Chondrocyte (in vitro differentiated cells): ENCODE measurements at regions not wholly inside any gene's neighbourhood (a gene's known extent, or its start where the extent isn't known, plus 50 kb on each side); places are given as distances from the start of the nearest gene placed in this dataset.

ENCODE experiments used
- DNase-seq: peaks from one replicate; pipeline ENCODE4 v3.0.0; 2021; ENCODE audit warnings: mixed read lengths, low spot score
- H3K27ac Mint-ChIP-seq: one replicate; pipeline ENCODE4 v1.8.0; 2021; ENCODE audit warnings: mild to moderate bottlenecking, moderate library complexity, mixed read lengths; ENCODE audit not compliant: unreplicated experiment
- H3K27me3 Mint-ChIP-seq: 2 replicates; pipeline ENCODE4 v1.8.0; 2021; ENCODE audit warnings: low read depth, mixed read lengths
- H3K36me3 Mint-ChIP-seq: 2 replicates; pipeline ENCODE4 v1.8.0; 2021; ENCODE audit warnings: low read depth, mixed read lengths
- H3K4me1 Mint-ChIP-seq: 2 replicates; pipeline ENCODE4 v1.8.0; 2021; ENCODE audit warnings: low read depth, mild to moderate bottlenecking, mixed read lengths
- H3K4me3 Mint-ChIP-seq: one replicate; pipeline ENCODE4 v1.8.0; 2021; ENCODE audit warnings: mild to moderate bottlenecking, moderate library complexity, mixed read lengths; ENCODE audit not compliant: unreplicated experiment
- H3K9me3 Mint-ChIP-seq: 2 replicates; pipeline ENCODE4 v1.8.0; 2021; ENCODE audit warnings: low read depth, mixed read lengths
- TF ChIP-seq, protein P1 (sequence below): fragments of 200-600 bp; sonication (generic); IDR thresholded peaks from 2 replicates; pipeline ENCODE4 v1.5.0; 2021; ENCODE audit warnings: antibody characterized with exemption, mild to moderate bottlenecking, moderate library complexity

GRCh38 chr22:48428631-48429371 lies 1398.9 kb downstream of the BRD1 start:
- Mint-ChIP-seq H3K9me3 (no peaks in the 10 kb centered on the region), H3K4me3 (no peak overlapping the region), H3K36me3 (no peaks in the 10 kb centered on the region), H3K27me3 (no peaks in the 10 kb centered on the region), H3K4me1 (peaks cover 34% of the 10 kb centered on the region), H3K27ac (peak overlapping the region; percentile 50)
- no peak for DNase-seq
- TF ChIP-seq, protein P1, sequence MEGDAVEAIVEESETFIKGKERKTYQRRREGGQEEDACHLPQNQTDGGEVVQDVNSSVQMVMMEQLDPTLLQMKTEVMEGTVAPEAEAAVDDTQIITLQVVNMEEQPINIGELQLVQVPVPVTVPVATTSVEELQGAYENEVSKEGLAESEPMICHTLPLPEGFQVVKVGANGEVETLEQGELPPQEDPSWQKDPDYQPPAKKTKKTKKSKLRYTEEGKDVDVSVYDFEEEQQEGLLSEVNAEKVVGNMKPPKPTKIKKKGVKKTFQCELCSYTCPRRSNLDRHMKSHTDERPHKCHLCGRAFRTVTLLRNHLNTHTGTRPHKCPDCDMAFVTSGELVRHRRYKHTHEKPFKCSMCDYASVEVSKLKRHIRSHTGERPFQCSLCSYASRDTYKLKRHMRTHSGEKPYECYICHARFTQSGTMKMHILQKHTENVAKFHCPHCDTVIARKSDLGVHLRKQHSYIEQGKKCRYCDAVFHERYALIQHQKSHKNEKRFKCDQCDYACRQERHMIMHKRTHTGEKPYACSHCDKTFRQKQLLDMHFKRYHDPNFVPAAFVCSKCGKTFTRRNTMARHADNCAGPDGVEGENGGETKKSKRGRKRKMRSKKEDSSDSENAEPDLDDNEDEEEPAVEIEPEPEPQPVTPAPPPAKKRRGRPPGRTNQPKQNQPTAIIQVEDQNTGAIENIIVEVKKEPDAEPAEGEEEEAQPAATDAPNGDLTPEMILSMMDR: no peak

- H3K36me3 Mint-ChIP-seq: no peaks in the 10 kb centered on the region
- H3K27me3 Mint-ChIP-seq: no peaks in the 10 kb centered on the region
- H3K9me3 Mint-ChIP-seq: no peaks in the 10 kb centered on the region
- H3K4me3 Mint-ChIP-seq: no peak overlapping the region
- TF ChIP-seq, protein P1: no peak
- H3K4me1 Mint-ChIP-seq: peaks cover 44% of the 10 kb centered on the region
- no peak for DNase-seq
- H3K27ac Mint-ChIP-seq: no peak overlapping the region
Observed at GRCh38 chr22:48427731-48428211, 1399.9 kb downstream of the BRD1 start.

- TF ChIP-seq, protein P1: no peak
- Mint-ChIP-seq H3K4me1 (peaks cover 42% of the 10 kb centered on the region), H3K27me3 (no peaks in the 10 kb centered on the region), H3K27ac (no peak overlapping the region), H3K9me3 (no peaks in the 10 kb centered on the region), H3K36me3 (no peaks in the 10 kb centered on the region), H3K4me3 (no peak overlapping the region)
- no peak for DNase-seq
Observed at GRCh38 chr22:48426466-48427380, 1401.0 kb downstream of the BRD1 start.

GRCh38 chr22:48425641-48426040 lies 1402.0 kb downstream of the BRD1 start:
- no peaks in the 10 kb centered on the region for H3K36me3 Mint-ChIP-seq
- DNase-seq: no peak
- H3K27me3 Mint-ChIP-seq: no peaks in the 10 kb centered on the region
- peaks cover 42% of the 10 kb centered on the region for H3K4me1 Mint-ChIP-seq
- no peak overlapping the region for H3K4me3 Mint-ChIP-seq
- TF ChIP-seq, protein P1: no peak
- H3K9me3 Mint-ChIP-seq: no peaks in the 10 kb centered on the region
- H3K27ac Mint-ChIP-seq: no peak overlapping the region

GRCh38 chr22:48425091-48425506 lies 1402.6 kb downstream of the BRD1 start:
- TF ChIP-seq, protein P1: no peak

More at GRCh38 chr22:48425091-48425506, 1402.6 kb downstream of the BRD1 start:
- H3K27me3 Mint-ChIP-seq: no peaks in the 10 kb centered on the region
- DNase-seq: no peak
- H3K36me3 Mint-ChIP-seq: no peaks in the 10 kb centered on the region
- H3K27ac Mint-ChIP-seq: no peak overlapping the region
- H3K4me1 Mint-ChIP-seq: peaks cover 39% of the 10 kb centered on the region
- no peak overlapping the region for H3K4me3 Mint-ChIP-seq
- H3K9me3 Mint-ChIP-seq: no peaks in the 10 kb centered on the region
